GM19438 (cell line): ENCODE measurements at regions not wholly inside any gene's neighbourhood (a gene's known extent, or its start where the extent isn't known, plus 50 kb on each side); places are given as distances from the start of the nearest gene placed in this dataset.

ENCODE experiments used
- ATAC-seq: cut with Tn5 transposase; IDR thresholded peaks from one replicate; pipeline ENCODE4 v1.9.1; 2021; ENCODE audit warnings: low read depth; ENCODE audit not compliant: unreplicated experiment

DNA sequence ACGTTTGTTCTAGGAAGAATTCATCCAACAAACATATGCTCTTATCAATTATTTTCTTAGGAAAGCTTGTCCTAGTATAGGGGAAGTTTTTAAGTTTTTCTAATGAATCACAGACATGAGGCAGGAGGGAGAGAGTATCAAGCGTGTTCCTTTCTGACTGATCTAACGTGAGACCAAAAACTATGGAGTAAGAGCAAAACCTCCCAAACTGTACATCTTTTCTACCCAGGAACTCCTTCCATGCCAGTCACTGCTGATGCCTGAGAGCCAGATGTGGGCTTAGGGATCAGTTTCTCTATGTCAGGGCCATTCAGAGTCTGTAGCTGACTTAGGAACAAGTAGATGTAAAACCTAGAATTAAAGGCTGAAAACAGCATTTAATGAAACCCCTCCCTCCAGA lies 51.7 kb upstream of the NFIB start:
- no peak for ATAC-seq
